ENCODE measurements at regions not wholly inside any gene's neighbourhood (a gene's known extent, or its start where the extent isn't known, plus 50 kb on each side); places are given as distances from the start of the nearest gene placed in this dataset.

DNA sequence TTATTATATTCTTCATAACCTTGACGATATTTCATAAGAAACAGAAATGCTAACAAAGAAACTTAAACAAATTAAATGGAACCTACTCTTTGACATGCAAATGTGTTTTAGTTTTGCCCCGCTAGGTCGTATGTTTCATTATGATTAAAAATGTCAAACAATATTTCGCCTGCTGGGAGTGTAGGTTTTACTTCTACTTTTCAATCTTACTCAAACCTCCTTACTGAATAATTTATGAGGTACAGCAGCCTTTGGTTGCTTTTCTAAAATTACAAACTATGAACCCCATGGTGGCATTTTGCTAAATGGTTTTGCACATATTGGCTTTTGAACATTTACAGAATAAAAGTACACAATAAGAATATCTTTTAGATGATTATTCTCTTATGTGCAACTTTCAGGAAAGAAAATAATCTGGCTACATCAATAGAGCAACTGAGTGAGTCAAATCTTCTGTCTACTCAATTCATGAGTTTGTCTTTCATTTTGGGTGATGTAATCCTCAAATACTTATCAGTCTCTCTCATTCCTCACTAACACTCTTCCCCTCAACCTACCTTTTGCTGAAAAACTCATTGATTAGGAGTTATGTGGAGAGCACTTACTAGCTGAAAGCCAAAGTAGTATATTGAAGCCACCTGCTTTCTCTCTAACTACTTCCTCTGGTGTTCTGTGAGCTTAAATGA, 1226.4 kb downstream of the XPNPEP1 start:
- TF ChIP-seq CTCF (IDR thresholded peaks at IDR 0.05) (no peak), POLR2A (IDR thresholded peaks at IDR 0.05) (no peak)

Measured in uterus (tissue), 2 donors.